Smooth muscle cell (in vitro differentiated cells): ENCODE measurements at regions not wholly inside any gene's neighbourhood (a gene's known extent, or its start where the extent isn't known, plus 50 kb on each side); places are given as distances from the start of the nearest gene placed in this dataset.

ENCODE experiments used
- DNase-seq: peaks from one replicate; lab custom pipeline; 2025; ENCODE audit not compliant: unreplicated experiment; lab: John Stamatoyannopoulos, UW
- H2AFZ ChIP-seq: fragments of 200-600 bp; sonication (generic); 2 replicates; pipeline ENCODE4 v1.6.0; 2016; ENCODE audit warnings: antibody characterized with exemption, low read depth, mild to moderate bottlenecking
- H3F3A ChIP-seq: fragments of 200-600 bp; sonication (generic); 2 replicates; pipeline ENCODE4 v1.6.0; 2017; ENCODE audit warnings: antibody characterized with exemption, low read depth
- H3K27ac ChIP-seq: fragments of 200-600 bp; sonication (generic); 2 replicates; pipeline ENCODE4 v1.5.1; 2016; ENCODE audit warnings: low read depth, mild to moderate bottlenecking
- H3K27me3 ChIP-seq: fragments of 200-600 bp; sonication (generic); 2 replicates; pipeline ENCODE4 v1.6.1; 2016; ENCODE audit warnings: low read depth, mild to moderate bottlenecking
- H3K36me3 ChIP-seq: fragments of 200-600 bp; sonication (generic); 2 replicates; pipeline ENCODE4 v1.5.1; 2016; ENCODE audit warnings: low read depth
- H3K4me1 ChIP-seq: fragments of 200-600 bp; sonication (generic); 2 replicates; pipeline ENCODE4 v1.5.1; 2016; ENCODE audit warnings: low read depth
- H3K4me2 ChIP-seq: fragments of 200-600 bp; sonication (generic); 2 replicates; pipeline ENCODE4 v1.6.0; 2016; ENCODE audit warnings: mild to moderate bottlenecking
- H3K4me3 ChIP-seq: fragments of 200-600 bp; sonication (generic); 2 replicates; pipeline ENCODE4 v1.5.1; 2016; ENCODE audit warnings: mild to moderate bottlenecking
- H3K79me2 ChIP-seq: fragments of 200-600 bp; sonication (generic); 2 replicates; pipeline ENCODE4 v1.6.0; 2016; ENCODE audit warnings: low read depth, mild to moderate bottlenecking
- H3K9ac ChIP-seq: fragments of 200-600 bp; sonication (generic); 2 replicates; pipeline ENCODE4 v1.6.0; 2016; ENCODE audit warnings: low read depth
- H3K9me3 ChIP-seq: fragments of 200-600 bp; sonication (generic); replicated peaks from 2 replicates; pipeline ENCODE4 v1.5.1; 2016; ENCODE audit warnings: low read depth
- H4K20me1 ChIP-seq: fragments of 200-600 bp; sonication (generic); 2 replicates; pipeline ENCODE4 v1.6.0; 2016; ENCODE audit warnings: low read depth
- WGBS: methylation state at CpG from one replicate; pipeline ENCODE4 v1.1.7; 2016; ENCODE audit warnings: low lambda C conversion rate; 5-methylcytosine and 5-hydroxymethylcytosine counted together
- TF ChIP-seq, protein P1 (sequence below): fragments of 200-600 bp; sonication (generic); IDR thresholded peaks from 2 replicates; pipeline ENCODE4 v1.5.1; 2017; ENCODE audit warnings: borderline replicate concordance, mild to moderate bottlenecking, antibody characterized with exemption; ENCODE audit not compliant: insufficient read depth, poor library complexity, severe bottlenecking

DNA sequence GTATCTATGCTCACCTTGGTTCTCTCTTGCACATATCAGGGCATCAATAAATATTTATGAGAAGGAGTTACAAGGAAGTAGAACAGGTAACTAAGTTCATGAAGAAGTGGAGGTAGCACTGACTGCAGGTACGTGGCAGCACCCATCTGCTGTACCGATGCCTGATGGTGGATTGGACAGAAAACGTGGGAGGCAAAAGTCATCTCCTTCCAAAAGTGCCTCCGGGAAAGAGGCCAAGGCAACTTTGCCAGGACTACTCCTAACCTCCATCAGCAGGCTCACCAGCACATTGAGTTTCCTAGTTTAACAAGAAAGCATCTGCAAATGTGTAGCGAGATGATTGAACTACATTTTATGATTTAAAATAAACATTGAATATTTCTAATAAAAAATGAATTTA is 248.8 kb downstream of the ANKRD7 start:
- no peaks in the 10 kb centered on the region for H3K9me3 ChIP-seq
- H3K79me2 ChIP-seq: no peaks in the 10 kb centered on the region
- H3K36me3 ChIP-seq: no peaks in the 10 kb centered on the region
- H3K27ac ChIP-seq: no peak overlapping the region
- no peaks in the 10 kb centered on the region for H4K20me1 ChIP-seq
- no peak overlapping the region for H2AFZ ChIP-seq
- no peak for DNase-seq
- no peak overlapping the region for H3K4me2 ChIP-seq
- no peaks in the 10 kb centered on the region for H3K27me3 ChIP-seq
- H3K4me3 ChIP-seq: no peak overlapping the region
- H3K9ac ChIP-seq: no peak overlapping the region
- no peaks in the 10 kb centered on the region for H3F3A ChIP-seq
- TF ChIP-seq, protein P1, sequence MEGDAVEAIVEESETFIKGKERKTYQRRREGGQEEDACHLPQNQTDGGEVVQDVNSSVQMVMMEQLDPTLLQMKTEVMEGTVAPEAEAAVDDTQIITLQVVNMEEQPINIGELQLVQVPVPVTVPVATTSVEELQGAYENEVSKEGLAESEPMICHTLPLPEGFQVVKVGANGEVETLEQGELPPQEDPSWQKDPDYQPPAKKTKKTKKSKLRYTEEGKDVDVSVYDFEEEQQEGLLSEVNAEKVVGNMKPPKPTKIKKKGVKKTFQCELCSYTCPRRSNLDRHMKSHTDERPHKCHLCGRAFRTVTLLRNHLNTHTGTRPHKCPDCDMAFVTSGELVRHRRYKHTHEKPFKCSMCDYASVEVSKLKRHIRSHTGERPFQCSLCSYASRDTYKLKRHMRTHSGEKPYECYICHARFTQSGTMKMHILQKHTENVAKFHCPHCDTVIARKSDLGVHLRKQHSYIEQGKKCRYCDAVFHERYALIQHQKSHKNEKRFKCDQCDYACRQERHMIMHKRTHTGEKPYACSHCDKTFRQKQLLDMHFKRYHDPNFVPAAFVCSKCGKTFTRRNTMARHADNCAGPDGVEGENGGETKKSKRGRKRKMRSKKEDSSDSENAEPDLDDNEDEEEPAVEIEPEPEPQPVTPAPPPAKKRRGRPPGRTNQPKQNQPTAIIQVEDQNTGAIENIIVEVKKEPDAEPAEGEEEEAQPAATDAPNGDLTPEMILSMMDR: no peak
- 88% methylated on average over 5 of the region's 5 CpGs for WGBS
- no peaks in the 10 kb centered on the region for H3K4me1 ChIP-seq

GRCh38 chr7:118476036-118476435 is 251.5 kb downstream of the ANKRD7 start:
- no peak overlapping the region for H3K4me2 ChIP-seq
- H3K9me3 ChIP-seq: no peaks in the 10 kb centered on the region
- no peaks in the 10 kb centered on the region for H3K36me3 ChIP-seq
- no peak overlapping the region for H3K27ac ChIP-seq
- no peaks in the 10 kb centered on the region for H3K27me3 ChIP-seq
- no peak overlapping the region for H3K4me3 ChIP-seq
- TF ChIP-seq, protein P1: no peak
- no peaks in the 10 kb centered on the region for H3K79me2 ChIP-seq
- 85% methylated on average over 2 of the region's 2 CpGs for WGBS
- H3K9ac ChIP-seq: no peak overlapping the region
- H3K4me1 ChIP-seq: no peaks in the 10 kb centered on the region
- DNase-seq: no peak
- no peaks in the 10 kb centered on the region for H3F3A ChIP-seq
- H2AFZ ChIP-seq: no peak overlapping the region
- H4K20me1 ChIP-seq: no peaks in the 10 kb centered on the region

- Histone ChIP-seq H3K27ac (no peak overlapping the region), H4K20me1 (no peaks in the 10 kb centered on the region), H3K36me3 (no peaks in the 10 kb centered on the region), H3K4me1 (no peaks in the 10 kb centered on the region), H3K4me2 (no peak overlapping the region), H2AFZ (no peak overlapping the region), H3K79me2 (no peaks in the 10 kb centered on the region), H3K9me3 (no peaks in the 10 kb centered on the region), H3K27me3 (no peaks in the 10 kb centered on the region), H3K4me3 (no peak overlapping the region), H3K9ac (no peak overlapping the region), H3F3A (no peaks in the 10 kb centered on the region)
- 93% methylated on average over 3 of the region's 3 CpGs for WGBS
- no peak for DNase-seq
- TF ChIP-seq, protein P1: no peak
These were observed 252.5 kb downstream of the ANKRD7 start for GRCh38 chr7:118477036-118477435.

GRCh38 chr7:118478236-118478635 is 253.7 kb downstream of the ANKRD7 start:
- Histone ChIP-seq H3K4me1 (no peaks in the 10 kb centered on the region), H3K4me3 (no peak overlapping the region), H2AFZ (no peak overlapping the region), H3F3A (no peaks in the 10 kb centered on the region), H3K36me3 (no peaks in the 10 kb centered on the region), H4K20me1 (no peaks in the 10 kb centered on the region), H3K27me3 (no peaks in the 10 kb centered on the region), H3K27ac (no peak overlapping the region), H3K4me2 (no peak overlapping the region), H3K79me2 (no peaks in the 10 kb centered on the region), H3K9me3 (no peaks in the 10 kb centered on the region), H3K9ac (no peak overlapping the region)
- TF ChIP-seq, protein P1: no peak
- WGBS: 94% methylated on average over 4 of the region's 4 CpGs
- no peak for DNase-seq
